ENCODE measurements at regions not wholly inside any gene's neighbourhood (a gene's known extent, or its start where the extent isn't known, plus 50 kb on each side); places are given as distances from the start of the nearest gene placed in this dataset.
"Not testable (repeated sequence)": the region's sequence is repeated elsewhere in the genome, so short reads cannot be mapped to it uniquely, and the experiment has no call there.

DNA sequence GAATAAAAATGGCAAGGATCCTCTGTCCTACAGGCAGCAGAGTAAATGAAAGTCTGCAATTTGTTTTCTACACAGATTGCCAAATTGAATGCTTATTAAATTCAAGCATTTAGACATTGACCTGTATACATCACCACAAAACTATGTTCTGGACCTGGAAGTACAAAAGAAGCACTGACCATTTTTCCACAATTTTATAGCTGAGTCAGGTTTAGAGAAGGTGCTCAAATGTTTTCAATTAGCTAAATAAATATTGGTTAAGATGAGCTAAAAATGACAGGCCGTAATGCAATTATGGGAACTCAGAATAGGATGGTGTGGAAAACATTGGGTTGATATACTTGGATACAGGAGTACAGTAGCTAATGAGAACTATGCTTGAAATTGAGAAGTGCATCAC, 490.7 kb upstream of the MEIS1 start:
- no peak overlapping the region for H3K4me3 Mint-ChIP-seq
- H3K4me1 Mint-ChIP-seq = no peaks in the 10 kb centered on the region
- no peaks in the 10 kb centered on the region for H3K9me3 ChIP-seq (ENCODE audit: control insufficient read depth, low read length, poor library complexity, severe bottlenecking)
- H3K36me3 Mint-ChIP-seq (ENCODE audit: low read depth) = no peaks in the 10 kb centered on the region
- DNase-seq = no peak
- no peak overlapping the region for H3K27ac Mint-ChIP-seq
- ATAC-seq = no peak
- no peaks in the 10 kb centered on the region for H3K27me3 Mint-ChIP-seq

DNA sequence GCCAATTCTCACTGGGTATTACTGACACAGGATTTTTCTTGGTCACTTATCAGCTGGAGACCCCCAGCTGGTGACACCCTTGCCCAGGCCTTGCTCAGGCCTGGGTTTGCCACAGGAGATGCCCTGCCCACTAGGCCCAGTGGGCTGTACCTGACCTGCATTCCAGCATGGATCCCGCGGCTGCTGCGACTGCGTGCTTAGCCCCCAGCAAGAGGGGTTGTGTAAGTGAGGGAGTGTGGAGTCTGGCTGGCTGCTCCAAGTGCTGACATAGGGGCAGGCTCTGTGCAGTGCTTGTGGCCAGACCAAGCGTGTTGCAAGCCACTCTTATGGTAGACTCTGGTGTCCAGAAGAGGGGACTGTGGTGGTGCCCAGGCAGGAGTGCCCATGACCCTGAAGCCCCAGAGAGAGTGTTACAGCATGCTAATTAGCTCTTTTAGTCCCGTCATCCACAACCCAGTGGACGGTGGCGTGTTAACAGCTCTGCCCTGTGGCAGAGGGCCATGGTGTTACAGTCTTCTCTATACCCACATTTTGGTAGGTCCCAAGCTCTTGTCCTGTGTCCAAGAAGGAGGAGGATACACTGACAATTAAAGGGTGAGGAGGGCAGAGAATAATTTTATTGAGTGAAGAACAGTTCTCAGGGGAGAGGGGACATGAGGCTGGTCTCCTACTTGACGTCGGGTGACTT, 491.7 kb upstream of the MEIS1 start:
- DNase-seq (no peak), ATAC-seq (no peak)
- no peak overlapping the region for H3K4me3 Mint-ChIP-seq
- no peaks in the 10 kb centered on the region for H3K27me3 Mint-ChIP-seq
- no peak overlapping the region for H3K27ac Mint-ChIP-seq
- H3K9me3 ChIP-seq (ENCODE audit: control insufficient read depth, low read length, poor library complexity, severe bottlenecking) = no peaks in the 10 kb centered on the region
- H3K4me1 Mint-ChIP-seq = no peaks in the 10 kb centered on the region
- no peaks in the 10 kb centered on the region for H3K36me3 Mint-ChIP-seq (ENCODE audit: low read depth)

DNA sequence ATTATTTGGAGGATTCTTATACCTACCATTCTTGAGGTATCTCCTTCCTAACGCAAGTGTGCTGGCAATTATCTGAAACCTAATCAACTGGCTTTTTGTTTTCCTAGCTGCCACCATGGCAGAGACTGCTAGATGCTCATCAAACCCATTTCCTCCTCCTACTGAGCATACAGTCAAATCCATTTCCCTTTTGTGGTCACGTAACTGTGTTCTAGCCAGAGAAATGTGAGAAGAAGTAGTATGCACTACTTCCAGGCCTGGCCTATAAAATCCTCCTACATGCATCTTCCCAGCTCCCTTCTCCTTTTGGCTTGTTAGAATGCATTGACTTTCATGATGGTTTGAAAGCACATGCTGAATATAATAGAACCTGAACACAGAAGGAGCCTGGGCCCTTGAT, 494.1 kb upstream of the MEIS1 start:
- H3K4me3 Mint-ChIP-seq = no peak overlapping the region
- no peak for ATAC-seq
- no peaks in the 10 kb centered on the region for H3K27me3 Mint-ChIP-seq
- no peaks in the 10 kb centered on the region for H3K9me3 ChIP-seq (ENCODE audit: control insufficient read depth, low read length, poor library complexity, severe bottlenecking)
- no peak for DNase-seq
- H3K27ac Mint-ChIP-seq = no peak overlapping the region
- H3K4me1 Mint-ChIP-seq = no peaks in the 10 kb centered on the region
- no peaks in the 10 kb centered on the region for H3K36me3 Mint-ChIP-seq (ENCODE audit: low read depth)

DNA sequence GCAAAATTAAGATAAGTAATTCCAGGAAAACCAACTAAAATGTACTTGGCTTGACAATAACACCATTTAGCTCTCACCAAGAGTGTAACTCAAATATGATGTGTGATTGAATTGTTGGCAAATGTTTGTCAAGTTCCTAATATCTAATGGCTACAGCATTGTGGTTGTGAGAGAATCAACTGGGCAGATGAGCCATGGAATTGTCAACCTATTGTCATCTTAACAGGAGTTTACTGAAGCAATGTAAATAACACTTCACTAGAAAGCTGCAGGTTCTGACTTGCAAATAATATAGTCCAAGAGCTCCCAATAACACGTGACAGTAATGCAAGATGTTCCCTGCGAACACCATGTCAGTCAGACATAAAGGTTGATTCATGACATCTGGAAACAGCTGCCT, 495.2 kb upstream of the MEIS1 start:
- no peak for ATAC-seq
- Mint-ChIP-seq H3K36me3 (ENCODE audit: low read depth) (no peaks in the 10 kb centered on the region), H3K27me3 (no peaks in the 10 kb centered on the region), H3K27ac (no peak overlapping the region), H3K4me1 (no peaks in the 10 kb centered on the region), H3K4me3 (no peak overlapping the region)
- no peak for DNase-seq
- H3K9me3 ChIP-seq (ENCODE audit: control insufficient read depth, low read length, poor library complexity, severe bottlenecking) = no peaks in the 10 kb centered on the region

DNA sequence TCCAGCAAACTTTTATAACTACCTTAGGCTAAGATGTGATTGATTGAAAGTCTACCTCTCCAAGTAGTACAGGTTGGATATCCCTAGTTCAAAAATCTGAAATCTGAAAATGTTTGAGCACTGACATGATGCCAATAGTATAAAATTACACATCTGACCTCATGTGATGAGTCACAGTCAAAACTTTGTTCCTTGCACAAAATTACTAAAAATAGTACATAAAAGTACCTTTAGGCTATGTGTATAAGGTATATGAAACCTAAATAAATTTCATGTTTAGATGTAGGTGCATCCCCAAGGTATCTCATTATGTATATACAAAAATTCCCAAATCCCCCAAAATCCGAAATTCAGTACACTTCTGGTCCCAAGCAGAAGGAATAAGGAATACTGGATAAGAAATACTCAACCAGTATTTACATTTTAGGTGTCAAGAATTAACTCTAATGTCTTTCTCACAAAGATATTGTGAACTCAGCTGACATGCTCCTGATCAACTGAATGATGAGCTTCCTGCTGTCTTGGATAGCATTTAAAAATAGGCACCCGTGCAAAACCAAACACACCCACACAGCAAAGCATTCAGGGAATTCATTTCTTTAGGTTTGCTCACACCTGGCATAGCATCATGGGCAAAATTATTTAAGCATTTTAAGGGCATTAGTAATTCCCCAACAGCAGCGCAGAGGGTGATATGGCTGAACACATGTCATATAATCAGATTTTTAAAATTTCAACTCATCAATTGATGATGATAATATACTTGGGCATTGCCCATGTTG, 497.4 kb upstream of the MEIS1 start:
- H3K4me1 Mint-ChIP-seq = no peaks in the 10 kb centered on the region
- no peak overlapping the region for H3K27ac Mint-ChIP-seq
- H3K9me3 ChIP-seq (ENCODE audit: control insufficient read depth, low read length, poor library complexity, severe bottlenecking) = no peaks in the 10 kb centered on the region
- H3K36me3 Mint-ChIP-seq (ENCODE audit: low read depth) = no peaks in the 10 kb centered on the region
- H3K27me3 Mint-ChIP-seq = peaks cover 5% of the 10 kb centered on the region
- ATAC-seq (no peak), DNase-seq (no peak)
- H3K4me3 Mint-ChIP-seq = no peak overlapping the region

DNA sequence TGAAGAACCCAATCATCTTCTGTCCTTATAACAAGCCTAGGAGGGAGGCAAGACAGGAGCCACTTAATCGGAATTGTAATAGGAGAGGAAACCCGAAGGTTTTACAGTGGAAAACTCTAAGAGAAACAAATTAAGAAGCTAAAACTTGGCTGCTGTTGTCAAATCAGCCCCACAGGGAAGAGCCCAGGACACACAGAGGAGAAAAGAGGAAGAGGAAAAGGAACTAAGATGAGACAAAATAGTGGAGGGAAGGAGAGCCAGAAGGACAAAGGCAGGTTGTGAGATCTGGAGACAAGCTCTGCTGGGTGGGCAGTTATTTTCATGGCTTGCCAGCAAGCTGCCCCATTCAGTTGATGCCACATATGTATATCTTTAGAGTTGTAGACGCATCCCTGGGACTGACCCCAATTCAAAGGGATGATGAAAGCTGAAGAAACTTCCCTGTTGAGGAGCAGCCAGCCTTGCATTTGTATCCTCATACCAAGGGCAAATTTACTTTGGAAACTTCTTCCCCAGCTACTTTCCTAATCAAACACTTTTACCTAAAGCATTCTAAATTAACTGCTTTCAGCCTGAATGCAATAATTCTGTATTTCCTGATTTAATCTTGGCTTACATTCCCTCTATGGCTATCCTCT, 499.8 kb upstream of the MEIS1 start:
- ATAC-seq = no peak
- no peaks in the 10 kb centered on the region for H3K9me3 ChIP-seq (ENCODE audit: control insufficient read depth, low read length, poor library complexity, severe bottlenecking)
- Mint-ChIP-seq H3K4me1 (no peaks in the 10 kb centered on the region), H3K27me3 (peaks cover 5% of the 10 kb centered on the region), H3K36me3 (ENCODE audit: low read depth) (no peaks in the 10 kb centered on the region), H3K4me3 (no peak overlapping the region), H3K27ac (no peak overlapping the region)
- DNase-seq = no peak

DNA sequence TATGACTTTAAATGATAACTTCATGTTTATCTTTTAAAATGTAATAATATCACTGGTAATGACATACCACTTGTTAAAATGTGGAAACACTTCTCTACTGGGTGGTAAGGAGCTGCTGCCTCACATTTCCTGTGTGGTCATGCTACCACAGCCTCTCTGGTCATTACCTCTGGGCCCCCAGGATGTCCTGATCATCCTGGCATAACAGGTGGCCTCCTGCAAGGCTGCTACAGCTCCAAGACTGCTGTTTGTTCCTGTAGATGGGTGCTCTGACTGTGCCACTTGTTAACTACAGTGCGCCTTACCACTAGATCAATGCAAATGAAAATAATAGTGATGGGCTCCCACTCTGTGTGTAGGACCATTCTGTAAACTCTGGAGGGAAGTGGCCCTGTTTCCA, 500.2 kb upstream of the SPRED2 start:
- Mint-ChIP-seq H3K36me3 (ENCODE audit: low read depth) (no peaks in the 10 kb centered on the region), H3K27ac (no peak overlapping the region), H3K27me3 (peaks cover 5% of the 10 kb centered on the region), H3K4me1 (no peaks in the 10 kb centered on the region), H3K4me3 (no peak overlapping the region)
- no peak for ATAC-seq
- H3K9me3 ChIP-seq (ENCODE audit: control insufficient read depth, low read length, poor library complexity, severe bottlenecking) = no peaks in the 10 kb centered on the region
- DNase-seq = no peak

DNA sequence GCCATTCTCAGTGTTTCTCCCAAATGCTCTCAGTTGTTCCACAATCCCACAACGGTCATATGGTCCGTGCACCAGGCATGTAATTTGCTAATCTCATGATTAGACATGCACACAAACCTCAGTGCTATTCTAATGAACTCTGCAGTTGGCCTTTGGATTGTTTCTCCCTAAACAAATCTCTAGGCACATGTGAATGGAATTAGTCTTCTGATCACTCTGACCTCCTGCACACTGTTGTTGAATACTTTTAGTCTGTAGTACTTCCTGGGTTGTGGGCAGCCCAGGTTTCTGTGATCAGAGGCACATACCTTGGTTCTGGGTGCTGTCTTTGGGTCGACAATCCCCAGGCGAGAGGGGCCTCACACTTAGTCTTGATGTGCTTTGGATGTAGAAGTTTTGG, 498.7 kb upstream of the SPRED2 start:
- ATAC-seq (no peak), DNase-seq (no peak)
- no peaks in the 10 kb centered on the region for H3K4me1 Mint-ChIP-seq
- no peak overlapping the region for H3K27ac Mint-ChIP-seq
- H3K36me3 Mint-ChIP-seq (ENCODE audit: low read depth) = no peaks in the 10 kb centered on the region
- H3K27me3 Mint-ChIP-seq = peaks cover 5% of the 10 kb centered on the region
- H3K9me3 ChIP-seq (ENCODE audit: control insufficient read depth, low read length, poor library complexity, severe bottlenecking) = no peaks in the 10 kb centered on the region
- H3K4me3 Mint-ChIP-seq = no peak overlapping the region

DNA sequence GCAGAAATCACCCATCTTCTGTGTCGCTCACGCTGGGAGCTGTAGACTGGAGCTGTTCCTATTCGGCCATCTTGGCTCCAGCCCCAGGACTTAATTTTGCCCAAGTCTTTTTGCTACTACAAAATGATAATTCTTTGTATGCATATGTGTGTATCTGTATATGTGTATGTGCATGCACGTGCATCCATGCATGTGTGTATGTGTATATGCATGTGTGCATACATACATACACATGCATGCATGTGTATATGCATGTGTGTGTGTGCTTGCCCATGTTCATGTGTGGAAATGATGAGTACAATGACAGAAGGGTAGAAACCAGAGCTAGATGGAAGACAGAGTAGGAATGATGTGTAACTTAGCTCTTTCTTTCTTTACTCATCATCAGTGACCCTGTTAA, 497.9 kb upstream of the SPRED2 start:
- DNase-seq = no peak
- H3K9me3 ChIP-seq (ENCODE audit: control insufficient read depth, low read length, poor library complexity, severe bottlenecking) = no peaks in the 10 kb centered on the region
- no peak overlapping the region for H3K27ac Mint-ChIP-seq
- H3K27me3 Mint-ChIP-seq = peaks cover 5% of the 10 kb centered on the region
- H3K36me3 Mint-ChIP-seq (ENCODE audit: low read depth) = no peaks in the 10 kb centered on the region
- no peaks in the 10 kb centered on the region for H3K4me1 Mint-ChIP-seq
- no peak for ATAC-seq
- H3K4me3 Mint-ChIP-seq = no peak overlapping the region

DNA sequence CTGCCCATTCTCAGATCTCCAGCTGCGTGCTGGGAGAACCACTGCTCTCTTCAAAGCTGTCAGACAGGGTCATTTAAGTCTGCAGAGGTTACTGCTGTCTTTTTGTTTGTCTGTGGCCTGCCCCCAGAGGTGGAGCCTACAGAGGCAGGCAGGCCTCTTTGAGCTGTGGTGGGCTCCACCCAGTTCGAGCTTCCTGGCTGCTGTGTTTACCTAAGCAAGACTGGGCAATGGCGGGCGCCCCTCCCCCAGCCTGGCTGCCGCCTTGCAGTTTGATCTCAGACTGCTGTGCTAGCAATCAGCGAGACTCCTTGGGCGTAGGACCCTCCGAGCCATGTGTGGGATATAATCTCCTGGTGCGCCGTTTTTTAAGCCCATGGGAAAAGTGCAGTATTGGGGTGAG, 497.3 kb upstream of the SPRED2 start:
- not testable (repeated sequence) for H3K36me3 Mint-ChIP-seq (ENCODE audit: low read depth); H3K4me3 Mint-ChIP-seq; ATAC-seq; H3K4me1 Mint-ChIP-seq; H3K9me3 ChIP-seq (ENCODE audit: control insufficient read depth, low read length, poor library complexity, severe bottlenecking); H3K27ac Mint-ChIP-seq; H3K27me3 Mint-ChIP-seq; DNase-seq

DNA sequence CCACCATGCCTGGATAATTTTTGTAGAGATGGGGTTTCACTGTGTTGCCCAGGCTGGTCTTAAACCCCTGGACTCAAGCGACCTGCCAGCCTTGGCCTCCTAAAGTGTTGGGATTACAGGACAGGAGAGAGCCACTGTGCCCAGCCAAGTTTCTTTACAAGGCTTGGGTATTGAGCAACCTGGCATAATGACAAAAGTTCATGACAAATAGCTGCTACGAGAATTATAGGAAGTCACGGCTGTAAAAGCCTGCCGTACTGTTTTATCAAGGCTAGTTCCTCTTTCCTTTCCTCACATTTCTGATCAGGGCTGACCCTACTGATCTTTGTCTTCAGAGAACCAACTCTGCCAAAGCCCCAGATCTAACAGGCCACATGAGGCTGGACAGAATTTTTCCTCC, 490.4 kb upstream of the SPRED2 start:
- no peaks in the 10 kb centered on the region for H3K9me3 ChIP-seq (ENCODE audit: control insufficient read depth, low read length, poor library complexity, severe bottlenecking)
- Mint-ChIP-seq H3K27ac (no peak overlapping the region), H3K36me3 (ENCODE audit: low read depth) (no peaks in the 10 kb centered on the region), H3K4me3 (no peak overlapping the region), H3K4me1 (no peaks in the 10 kb centered on the region), H3K27me3 (no peaks in the 10 kb centered on the region)
- DNase-seq = no peak
- ATAC-seq = no peak

DNA sequence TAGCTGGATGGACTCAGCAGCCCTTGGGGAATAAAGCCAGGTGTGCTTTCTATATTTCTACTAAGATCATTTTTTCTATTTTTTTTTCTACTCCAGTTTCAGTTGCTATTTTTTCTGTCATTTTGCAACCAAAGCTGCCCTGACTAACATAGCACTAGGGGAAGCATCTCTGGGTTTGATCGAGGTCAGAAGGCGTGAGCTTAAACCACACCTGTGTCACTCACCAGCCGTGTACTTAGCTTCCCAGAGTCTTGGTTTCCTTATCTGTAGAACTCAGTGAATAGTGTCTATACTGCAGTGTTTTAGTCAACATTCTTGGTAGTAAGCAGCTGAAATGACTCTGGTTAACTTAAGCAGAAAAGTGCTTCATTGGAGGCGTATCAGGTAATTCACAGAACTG, 489.6 kb upstream of the SPRED2 start:
- H3K36me3 Mint-ChIP-seq (ENCODE audit: low read depth) = no peaks in the 10 kb centered on the region
- DNase-seq (no peak), ATAC-seq (no peak)
- no peak overlapping the region for H3K4me3 Mint-ChIP-seq
- H3K27me3 Mint-ChIP-seq = no peaks in the 10 kb centered on the region
- no peaks in the 10 kb centered on the region for H3K9me3 ChIP-seq (ENCODE audit: control insufficient read depth, low read length, poor library complexity, severe bottlenecking)
- H3K4me1 Mint-ChIP-seq = no peaks in the 10 kb centered on the region
- no peak overlapping the region for H3K27ac Mint-ChIP-seq

DNA sequence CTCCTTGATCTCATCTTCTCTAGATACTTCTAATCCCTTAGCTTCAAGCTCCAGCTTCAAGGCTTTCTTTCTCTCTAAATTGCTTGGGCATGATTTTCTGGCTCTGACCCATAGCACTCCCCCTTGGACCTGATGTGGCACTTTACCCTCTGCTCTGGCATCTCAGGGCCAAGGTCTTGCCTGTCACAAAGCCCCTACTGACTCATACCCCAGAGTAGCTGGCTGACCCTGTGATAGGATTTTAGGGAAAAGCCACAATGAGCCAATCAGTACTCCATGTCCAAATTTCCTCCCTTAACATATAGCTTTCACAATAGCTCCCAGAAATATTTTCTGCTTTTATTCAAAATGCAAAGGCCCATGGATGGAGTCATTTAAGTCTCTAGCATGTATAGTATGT, 488.7 kb upstream of the SPRED2 start:
- Mint-ChIP-seq H3K4me3 (no peak overlapping the region), H3K36me3 (ENCODE audit: low read depth) (no peaks in the 10 kb centered on the region), H3K4me1 (no peaks in the 10 kb centered on the region), H3K27ac (no peak overlapping the region), H3K27me3 (no peaks in the 10 kb centered on the region)
- no peaks in the 10 kb centered on the region for H3K9me3 ChIP-seq (ENCODE audit: control insufficient read depth, low read length, poor library complexity, severe bottlenecking)
- DNase-seq (no peak), ATAC-seq (no peak)

DNA sequence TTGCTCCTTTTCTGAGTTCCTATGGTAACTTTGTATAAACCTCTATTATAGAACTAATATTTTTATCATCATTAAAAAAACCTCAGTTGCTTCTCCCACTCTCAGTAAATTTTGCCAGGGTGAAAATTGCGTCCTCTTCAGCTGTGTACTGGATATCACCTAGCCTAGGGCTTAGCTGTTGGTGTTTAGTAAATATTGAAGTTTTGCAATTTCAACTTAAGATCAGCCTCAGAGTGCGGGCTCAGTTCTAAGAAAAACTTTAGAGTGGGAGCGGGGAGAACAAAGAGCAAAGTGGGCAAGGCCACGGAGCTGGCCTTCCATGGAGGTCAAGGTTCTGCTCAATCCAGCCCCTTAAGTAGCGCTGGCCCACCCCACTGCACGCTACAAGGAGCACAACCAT, 488.3 kb upstream of the SPRED2 start:
- DNase-seq = no peak
- no peaks in the 10 kb centered on the region for H3K27me3 Mint-ChIP-seq

More for the DNA sequence above, 488.3 kb upstream of the SPRED2 start:
- H3K4me3 Mint-ChIP-seq = no peak overlapping the region
- no peak overlapping the region for H3K27ac Mint-ChIP-seq
- no peaks in the 10 kb centered on the region for H3K9me3 ChIP-seq (ENCODE audit: control insufficient read depth, low read length, poor library complexity, severe bottlenecking)
- no peak for ATAC-seq
- H3K36me3 Mint-ChIP-seq (ENCODE audit: low read depth) = no peaks in the 10 kb centered on the region
- H3K4me1 Mint-ChIP-seq = no peaks in the 10 kb centered on the region

All from T-helper 17 cell (primary cell).